H9 (cell line): ENCODE measurements at regions not wholly inside any gene's neighbourhood (a gene's known extent, or its start where the extent isn't known, plus 50 kb on each side); places are given as distances from the start of the nearest gene placed in this dataset.

Experiments
- DNase-seq: peaks from one replicate; pipeline ENCODE4 v3.0.0-alpha.2; 2017
- H2AFZ ChIP-seq: one replicate; pipeline ENCODE4 v1.6.1; 2013; ENCODE audit warnings: mild to moderate bottlenecking, low read length, control low read depth, moderate library complexity
- H2AK5ac ChIP-seq: 2 replicates; pipeline ENCODE4 v1.6.1; 2013; ENCODE audit warnings: low read length, control low read depth, mixed read lengths; ENCODE audit not compliant: insufficient read length
- H2BK120ac ChIP-seq: one replicate; pipeline ENCODE4 v1.6.1; 2013; ENCODE audit warnings: low read depth, mild to moderate bottlenecking, low read length, control low read depth, inconsistent platforms; ENCODE audit not compliant: poor library complexity, severe bottlenecking
- H2BK12ac ChIP-seq: 2 replicates; pipeline ENCODE4 v1.6.1; 2013; ENCODE audit warnings: low read length, control low read depth, mixed read lengths, low read depth; ENCODE audit not compliant: insufficient read length
- H2BK15ac ChIP-seq: 2 replicates; pipeline ENCODE4 v1.6.1; 2013; ENCODE audit warnings: low read depth, low read length, control low read depth
- H2BK20ac ChIP-seq: one replicate; pipeline ENCODE4 v1.6.1; 2013; ENCODE audit warnings: low read depth, mild to moderate bottlenecking, low read length, control low read depth, inconsistent platforms; ENCODE audit not compliant: poor library complexity, severe bottlenecking
- H2BK5ac ChIP-seq: 2 replicates; pipeline ENCODE4 v1.6.1; 2013; ENCODE audit warnings: low read length, control low read depth, mixed read lengths; ENCODE audit not compliant: insufficient read length
- H3K14ac ChIP-seq: 2 replicates; pipeline ENCODE4 v1.6.1; 2013; ENCODE audit warnings: low read length, control low read depth; ENCODE audit not compliant: insufficient read depth
- H3K18ac ChIP-seq: 2 replicates; pipeline ENCODE4 v1.6.1; 2013; ENCODE audit warnings: low read depth, mild to moderate bottlenecking, mixed read lengths, low read length, control low read depth; ENCODE audit not compliant: insufficient read length
- H3K23ac ChIP-seq: 2 replicates; pipeline ENCODE4 v1.6.1; 2013; ENCODE audit warnings: low read length, control low read depth, mixed read lengths, low read depth; ENCODE audit not compliant: insufficient read length
- H3K23me2 ChIP-seq: 2 replicates; pipeline ENCODE4 v1.6.1; 2013; ENCODE audit warnings: low read depth, mild to moderate bottlenecking, mixed read lengths, low read length, control low read depth; ENCODE audit not compliant: insufficient read length, poor library complexity, severe bottlenecking
- H3K27ac ChIP-seq: 2 replicates; pipeline ENCODE4 v1.5.1; 2013; ENCODE audit warnings: low read length, control low read depth, mixed read lengths, low read depth; ENCODE audit not compliant: insufficient read length
- H3K27me3 ChIP-seq: 2 replicates; pipeline ENCODE4 v1.6.1; 2013; ENCODE audit warnings: low read length, control low read depth, inconsistent platforms; ENCODE audit not compliant: insufficient read depth
- H3K4ac ChIP-seq: 2 replicates; pipeline ENCODE4 v1.6.1; 2013; ENCODE audit warnings: low read depth, mild to moderate bottlenecking, control low read depth, inconsistent platforms, low read length, moderate library complexity
- H3K4me1 ChIP-seq: 2 replicates; pipeline ENCODE4 v1.6.1; 2013; ENCODE audit warnings: low read length, control low read depth, inconsistent platforms; ENCODE audit not compliant: insufficient read depth
- H3K4me2 ChIP-seq: 2 replicates; pipeline ENCODE4 v1.6.1; 2013; ENCODE audit warnings: low read length, control low read depth, mixed read lengths; ENCODE audit not compliant: insufficient read length, insufficient read depth
- H3K56ac ChIP-seq: 2 replicates; pipeline ENCODE4 v1.6.1; 2013; ENCODE audit warnings: low read depth, mild to moderate bottlenecking, mixed read lengths, low read length, control low read depth; ENCODE audit not compliant: insufficient read length
- H3K79me1 ChIP-seq: 2 replicates; pipeline ENCODE4 v1.6.1; 2013; ENCODE audit warnings: low read depth, mild to moderate bottlenecking, moderate library complexity, low read length, control low read depth, inconsistent platforms; ENCODE audit not compliant: insufficient read depth, poor library complexity, severe bottlenecking
- H3K79me2 ChIP-seq: 2 replicates; pipeline ENCODE4 v1.6.1; 2013; ENCODE audit warnings: low read length, control low read depth, inconsistent platforms; ENCODE audit not compliant: insufficient read depth
- H3K9ac ChIP-seq: 2 replicates; pipeline ENCODE4 v1.6.1; 2013; ENCODE audit warnings: low read length, control low read depth, mixed read lengths; ENCODE audit not compliant: insufficient read length; ENCODE audit errors: extremely low read depth
- H3K9me3 ChIP-seq: one replicate; pipeline ENCODE4 v1.6.1; 2013; ENCODE audit warnings: low read depth, low read length, inconsistent platforms; ENCODE audit not compliant: control insufficient read depth
- H3T11ph ChIP-seq: one replicate; pipeline ENCODE4 v1.6.1; 2013; ENCODE audit warnings: mild to moderate bottlenecking, low read length, control low read depth, inconsistent platforms
- H4K20me1 ChIP-seq: one replicate; pipeline ENCODE4 v1.6.1; 2013; ENCODE audit not compliant: control insufficient read depth, insufficient read length, insufficient read depth
- H4K5ac ChIP-seq: 2 replicates; pipeline ENCODE4 v1.6.1; 2013; ENCODE audit warnings: low read depth, mild to moderate bottlenecking, mixed read lengths, low read length, control low read depth; ENCODE audit not compliant: insufficient read length
- H4K8ac ChIP-seq: replicated peaks from 2 replicates; pipeline ENCODE4 v1.6.1; 2013; ENCODE audit warnings: low read length, control low read depth, mixed read lengths, low read depth; ENCODE audit not compliant: insufficient read length
- H4K91ac ChIP-seq: 2 replicates; pipeline ENCODE4 v1.6.1; 2013; ENCODE audit warnings: low read depth, mild to moderate bottlenecking, moderate library complexity, mixed read lengths, low read length, control low read depth; ENCODE audit not compliant: insufficient read length
- H3K27ac Mint-ChIP-seq, 3 experiments: 2 replicates in 2 of 3; 3 replicates in 1 of 3; pipeline ENCODE4 v1.8.0; 2020 to 2021; ENCODE audit warnings: mixed read lengths in 3 of 3, mild to moderate bottlenecking in 1 of 3, moderate library complexity in 1 of 3
- H3K27me3 Mint-ChIP-seq: 2 replicates; pipeline ENCODE4 v1.8.0; 2021; ENCODE audit warnings: low read depth, mild to moderate bottlenecking, moderate library complexity, mixed read lengths
- H3K36me3 Mint-ChIP-seq, 3 experiments: 2 replicates in 2 of 3; 3 replicates in 1 of 3; pipeline ENCODE4 v1.8.0; 2020 to 2021; ENCODE audit warnings: low read depth in 3 of 3, mixed read lengths in 3 of 3; ENCODE audit not compliant: insufficient read depth in 1 of 3
- H3K4me1 Mint-ChIP-seq, 2 experiments: 2 replicates each; pipeline ENCODE4 v1.8.0; 2020; ENCODE audit warnings: mixed read lengths in 2 of 2
- H3K4me3 Mint-ChIP-seq, 2 experiments: 2 replicates in 1 of 2; 3 replicates in 1 of 2; pipeline ENCODE4 v1.8.0; 2020 to 2021; ENCODE audit warnings: mild to moderate bottlenecking in 2 of 2, mixed read lengths in 2 of 2, moderate library complexity in 1 of 2
- H3K9me3 Mint-ChIP-seq, 2 experiments: 2 replicates in 1 of 2; 3 replicates in 1 of 2; pipeline ENCODE4 v1.8.0; 2020; ENCODE audit warnings: mild to moderate bottlenecking in 2 of 2, mixed read lengths in 2 of 2, moderate library complexity in 1 of 2
- WGBS: extraction: QIAGEN DNeasy Blood & Tissue Kit; methylation state at CpG from one replicate; pipeline ENCODE4 v1.1.7; 2013; ENCODE audit warnings: missing lambda C conversion rate, low lambda C conversion rate, mixed read lengths; ENCODE audit not compliant: insufficient read length; ENCODE audit errors: extremely low coverage; 5-methylcytosine and 5-hydroxymethylcytosine counted together
- TF ChIP-seq, protein P1 (sequence below): fragments of 200-600 bp; sonication (generic); conservative IDR thresholded peaks from 3 replicates; pipeline ENCODE4 v1.8.0; 2021; ENCODE audit warnings: antibody characterized with exemption, mild to moderate bottlenecking

DNA sequence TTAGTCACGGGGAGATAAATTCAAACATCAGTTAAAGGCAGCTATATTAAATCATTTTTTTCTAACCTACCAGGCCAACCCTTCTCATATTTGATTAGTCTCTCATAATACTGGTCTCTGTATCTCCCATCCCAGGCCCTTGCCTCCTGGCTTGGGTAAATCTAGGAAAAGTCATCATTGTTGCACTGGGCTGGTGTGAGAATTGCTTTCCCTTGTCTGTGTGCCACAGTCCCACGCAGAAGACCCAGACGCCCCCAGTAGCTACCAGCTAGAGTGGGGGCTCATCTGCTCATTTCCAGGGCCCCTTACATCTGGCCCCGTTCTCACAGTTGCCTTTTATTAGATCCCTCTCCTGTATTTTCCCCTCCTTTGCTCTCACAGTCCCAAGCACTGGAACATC, 67.6 kb upstream of the VIPR2 start:
- Histone ChIP-seq H3K79me2 (no peaks in the 10 kb centered on the region), H3K4me2 (no peak overlapping the region), H4K91ac (no peak overlapping the region), H3K9me3 (no peaks in the 10 kb centered on the region), H3K27ac (no peak overlapping the region), H3K14ac (no peak overlapping the region), H3K4ac (no peak overlapping the region), H4K20me1 (no peaks in the 10 kb centered on the region), H2BK20ac (no peak overlapping the region), H3K18ac (no peak overlapping the region), H3T11ph (no peak overlapping the region), H3K79me1 (no peaks in the 10 kb centered on the region), H3K4me1 (no peaks in the 10 kb centered on the region), H3K23ac (no peak overlapping the region), H2AFZ (no peak overlapping the region), H4K8ac (no peak overlapping the region), H3K9ac (no peak overlapping the region), H2BK12ac (no peak overlapping the region), H2BK120ac (no peak overlapping the region), H3K23me2 (no peaks in the 10 kb centered on the region), H4K5ac (no peak overlapping the region), H2BK15ac (no peak overlapping the region), H2AK5ac (no peak overlapping the region), H2BK5ac (no peak overlapping the region), H3K56ac (no peak overlapping the region), H3K27me3 (no peaks in the 10 kb centered on the region)
- TF ChIP-seq, protein P1, sequence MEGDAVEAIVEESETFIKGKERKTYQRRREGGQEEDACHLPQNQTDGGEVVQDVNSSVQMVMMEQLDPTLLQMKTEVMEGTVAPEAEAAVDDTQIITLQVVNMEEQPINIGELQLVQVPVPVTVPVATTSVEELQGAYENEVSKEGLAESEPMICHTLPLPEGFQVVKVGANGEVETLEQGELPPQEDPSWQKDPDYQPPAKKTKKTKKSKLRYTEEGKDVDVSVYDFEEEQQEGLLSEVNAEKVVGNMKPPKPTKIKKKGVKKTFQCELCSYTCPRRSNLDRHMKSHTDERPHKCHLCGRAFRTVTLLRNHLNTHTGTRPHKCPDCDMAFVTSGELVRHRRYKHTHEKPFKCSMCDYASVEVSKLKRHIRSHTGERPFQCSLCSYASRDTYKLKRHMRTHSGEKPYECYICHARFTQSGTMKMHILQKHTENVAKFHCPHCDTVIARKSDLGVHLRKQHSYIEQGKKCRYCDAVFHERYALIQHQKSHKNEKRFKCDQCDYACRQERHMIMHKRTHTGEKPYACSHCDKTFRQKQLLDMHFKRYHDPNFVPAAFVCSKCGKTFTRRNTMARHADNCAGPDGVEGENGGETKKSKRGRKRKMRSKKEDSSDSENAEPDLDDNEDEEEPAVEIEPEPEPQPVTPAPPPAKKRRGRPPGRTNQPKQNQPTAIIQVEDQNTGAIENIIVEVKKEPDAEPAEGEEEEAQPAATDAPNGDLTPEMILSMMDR: no peak
- H3K27ac Mint-ChIP-seq: no peak overlapping the region; a peak in 1 of 7 replicates
- H3K9me3 Mint-ChIP-seq: peaks cover 0 to 69% of the 10 kb centered on the region in 2 experiments; a peak in 2 of 5 replicates
- peaks cover 0 to 24% (median 0%) of the 10 kb centered on the region in 3 experiments; a peak in 2 of 7 replicates for H3K36me3 Mint-ChIP-seq
- H3K4me1 Mint-ChIP-seq: no peaks in the 10 kb centered on the region
- DNase-seq: no peak
- peaks cover 2% of the 10 kb centered on the region; the same call in 1 of the 2 replicates for H3K27me3 Mint-ChIP-seq
- no peak overlapping the region for H3K4me3 Mint-ChIP-seq
- WGBS: no CpG with 5 or more reads among the region's 4 CpGs
